Heart right ventricle (tissue), 16 donors: ENCODE measurements at regions not wholly inside any gene's neighbourhood (a gene's known extent, or its start where the extent isn't known, plus 50 kb on each side); places are given as distances from the start of the nearest gene placed in this dataset.
A peak's percentile ranks its signal among the peaks of the same experiment; 100 is the strongest.

ENCODE experiments used
- ATAC-seq, 8 donors: fragments of 200-7000 bp; cut with Tn5 transposase; one replicate each; pipeline ENCODE4 v1.9.1; 2020; ENCODE audit warnings: mild to moderate bottlenecking in 8 of 8, moderate library complexity in 8 of 8, moderate number of reproducible peaks in 1 of 8
- DNase-seq, 2 donors: peaks; one replicate each; pipeline ENCODE4 v3.0.0-alpha.2; 2020
- H3K27ac ChIP-seq, 10 donors: fragments of 200-600 bp; sonication (generic) in 2 of 10; one replicate each; pipeline versions ENCODE4 v1.5.0 to v1.8.0; 2020 to 2022; ENCODE audit warnings: mild to moderate bottlenecking in 3 of 10
- H3K27me3 ChIP-seq, 7 donors: fragments of 200-600 bp; one replicate each; pipeline ENCODE4 v1.8.0; 2021 to 2022; ENCODE audit warnings: mild to moderate bottlenecking in 2 of 7
- H3K36me3 ChIP-seq, 9 donors: fragments of 200-600 bp; sonication (generic) in 1 of 9; one replicate each; pipeline versions ENCODE4 v1.5.0 to v1.8.0; 2020 to 2022; ENCODE audit warnings: mild to moderate bottlenecking in 2 of 9
- H3K4me1 ChIP-seq, 9 donors: fragments of 200-600 bp; sonication (generic) in 1 of 9; one replicate each; pipeline versions ENCODE4 v1.5.0 to v1.8.0; 2020 to 2022; ENCODE audit warnings: mild to moderate bottlenecking in 4 of 9
- H3K4me3 ChIP-seq, 10 donors: fragments of 200-600 bp; sonication (generic) in 2 of 10; one replicate each; pipeline versions ENCODE4 v1.5.0 to v1.8.0; 2020 to 2022; ENCODE audit warnings: mild to moderate bottlenecking in 7 of 10, moderate library complexity in 2 of 10
- H3K9me3 ChIP-seq, 11 donors: fragments of 200-600 bp in 10 of 11; sonication (generic) in 2 of 11; one replicate each; pipeline versions ENCODE4 v1.5.0 to v1.8.0; 2013 to 2022; ENCODE audit warnings: mild to moderate bottlenecking in 2 of 11, control low read depth in 1 of 11, moderate library complexity in 1 of 11
- WGBS, 2 donors: extraction: QIAGEN DNeasy Blood & Tissue Kit; methylation state at CpG; one replicate each; pipeline ENCODE4 v1.1.7; 2013; ENCODE audit warnings: inconsistent platforms in 1 of 2; 5-methylcytosine and 5-hydroxymethylcytosine counted together
- intact Hi-C, 10 donors: fragments of 100-400 bp; cut with DNase I; formaldehyde crosslinking; loops; one replicate each; pipeline versions ENCODE4 v1.11.1 to v1.14.2; 2022
- TF ChIP-seq, protein P1 (sequence below), 9 donors: fragments of 200-600 bp; sonication (generic) in 2 of 9; IDR thresholded peaks; one replicate each; pipeline versions ENCODE4 v1.5.0 to v1.8.0; 2021 to 2022; ENCODE audit warnings: antibody characterized with exemption in 9 of 9, mild to moderate bottlenecking in 5 of 9, moderate library complexity in 1 of 9
- donor health status: Arrhythmogenic right ventricular cardiomyopathy.
- donor health status: ischemic (EF 13 %, LVEDD 7.1; RV severe dilation, severe dysfunction).
- donor health status: healthy with polysubstance abuse.
- donor health status: DM: no; HTN: yes; CAD: no.
- donor health status: DM: no; HTN: no; CAD: no.
- donor health status: ischemic (EF 25% LVEDD 6.9; RV normal size, moderate dysfunction).
- donor health status: ischemic (EF 25% LVEDD 5.7; RV mildly dilated, moderate dysfunction).
- donor health status: healthy.
- donor health status: DM: yes; HTN: yes; CAD: no.
- donor health status: Ischemic cardiomyopathy.
- donor health status: ischemic (EF 35%, LVEDD 5.7; RV mildly dilated, moderate dysfunction).
- donor health status: nonischemic (EF 11% LVEDD 7.7; RV severe dilation, severe dysfunction).
- donor health status: DM: yes; HTN: yes; CAD: no.
- donor health status: PGD.
- donor health status: ischemic (EF 29% LVEDD 5.4; RV normal size, mild dysfunction).
- donor health status: nonischemic (EF 23%, LVEDD 6.1; RV moderate dilation, normal function).

DNA sequence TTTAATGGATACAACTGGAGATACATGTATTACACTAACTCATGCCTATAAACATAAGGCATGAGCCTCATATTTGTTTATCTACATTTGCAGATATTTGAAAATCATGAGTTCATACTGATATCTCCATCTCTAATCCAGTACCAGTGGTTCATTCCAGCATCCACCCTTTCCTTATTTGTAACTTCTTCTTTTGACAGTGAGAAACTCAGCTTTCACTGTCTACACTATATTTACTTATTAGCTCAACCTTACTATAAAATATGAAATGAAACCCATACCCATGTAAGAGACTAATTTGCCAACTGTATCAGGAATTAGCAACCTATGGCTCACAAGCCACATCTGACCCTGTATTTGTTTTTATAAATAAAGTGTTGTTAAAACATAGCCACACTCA lies 161.9 kb upstream of the GPRIN3 start:
- peak overlapping the region in 1 of 10 donors; percentile 16 for H3K4me3 ChIP-seq
- intact Hi-C loops = no loop called here
- DNase-seq (no peak), ATAC-seq (peak in 1 of 8 donors; percentile 17)
- no peaks in the 10 kb centered on the region for H3K27me3 ChIP-seq
- H3K27ac ChIP-seq = peak overlapping the region in 1 of 10 donors; percentile 84
- H3K4me1 ChIP-seq = peaks cover 0 to 22% (median 0%) of the 10 kb centered on the region in 9 donors
- H3K9me3 ChIP-seq = no peaks in the 10 kb centered on the region
- TF ChIP-seq, protein P1, sequence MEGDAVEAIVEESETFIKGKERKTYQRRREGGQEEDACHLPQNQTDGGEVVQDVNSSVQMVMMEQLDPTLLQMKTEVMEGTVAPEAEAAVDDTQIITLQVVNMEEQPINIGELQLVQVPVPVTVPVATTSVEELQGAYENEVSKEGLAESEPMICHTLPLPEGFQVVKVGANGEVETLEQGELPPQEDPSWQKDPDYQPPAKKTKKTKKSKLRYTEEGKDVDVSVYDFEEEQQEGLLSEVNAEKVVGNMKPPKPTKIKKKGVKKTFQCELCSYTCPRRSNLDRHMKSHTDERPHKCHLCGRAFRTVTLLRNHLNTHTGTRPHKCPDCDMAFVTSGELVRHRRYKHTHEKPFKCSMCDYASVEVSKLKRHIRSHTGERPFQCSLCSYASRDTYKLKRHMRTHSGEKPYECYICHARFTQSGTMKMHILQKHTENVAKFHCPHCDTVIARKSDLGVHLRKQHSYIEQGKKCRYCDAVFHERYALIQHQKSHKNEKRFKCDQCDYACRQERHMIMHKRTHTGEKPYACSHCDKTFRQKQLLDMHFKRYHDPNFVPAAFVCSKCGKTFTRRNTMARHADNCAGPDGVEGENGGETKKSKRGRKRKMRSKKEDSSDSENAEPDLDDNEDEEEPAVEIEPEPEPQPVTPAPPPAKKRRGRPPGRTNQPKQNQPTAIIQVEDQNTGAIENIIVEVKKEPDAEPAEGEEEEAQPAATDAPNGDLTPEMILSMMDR (IDR thresholded peaks at IDR 0.05) = no peak
- H3K36me3 ChIP-seq = no peaks in the 10 kb centered on the region

DNA sequence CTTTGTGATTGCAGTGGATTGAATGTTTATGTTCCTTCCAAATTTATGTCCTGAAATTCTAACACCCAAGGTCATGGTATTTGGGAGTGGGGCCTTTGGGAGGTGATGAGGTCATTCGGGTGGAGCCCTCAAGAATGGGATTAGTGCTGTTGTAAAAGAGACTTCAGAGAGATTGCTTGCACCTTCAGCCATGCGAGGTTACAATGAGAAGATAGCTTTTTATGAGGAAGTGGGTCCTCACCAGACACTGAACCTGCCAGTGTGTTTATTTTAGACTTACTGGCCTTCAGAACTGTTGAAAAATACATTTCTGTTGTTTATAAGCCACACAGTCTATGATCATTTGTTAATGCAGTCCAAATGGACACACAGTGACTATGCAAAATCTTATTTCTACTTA lies 161.0 kb upstream of the GPRIN3 start:
- Histone ChIP-seq H3K4me1 (peaks cover 0 to 22% (median 0%) of the 10 kb centered on the region in 9 donors), H3K4me3 (no peak overlapping the region), H3K9me3 (no peaks in the 10 kb centered on the region), H3K36me3 (no peaks in the 10 kb centered on the region), H3K27ac (no peak overlapping the region), H3K27me3 (no peaks in the 10 kb centered on the region)
- ATAC-seq = no peak
- intact Hi-C loops = no loop called here
- no peak for DNase-seq
- TF ChIP-seq, protein P1 (IDR thresholded peaks at IDR 0.05) = no peak
- WGBS, 2 donors = 79 to 81% methylated on average over 2 of the region's 2 CpGs

DNA sequence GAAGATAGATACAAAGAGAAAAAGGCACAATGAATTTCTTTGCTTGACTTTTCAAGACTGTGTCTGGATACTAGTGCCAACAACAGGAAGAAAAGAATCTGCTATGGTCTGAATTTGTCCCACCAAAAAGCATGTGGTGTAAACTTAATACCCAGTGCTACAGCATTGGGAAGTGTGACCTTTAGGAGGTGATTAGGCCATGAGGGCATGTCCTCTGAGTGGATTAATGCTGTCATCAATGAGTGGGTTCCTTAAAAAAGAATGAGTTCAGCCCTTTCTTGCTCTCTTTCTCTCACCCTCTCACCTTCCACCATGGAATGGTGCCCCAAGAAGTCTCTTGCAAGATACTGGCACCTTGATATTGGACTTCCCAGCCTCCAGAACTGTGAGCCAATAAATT lies 155.7 kb upstream of the GPRIN3 start:
- Histone ChIP-seq H3K27ac (no peak overlapping the region), H3K36me3 (no peaks in the 10 kb centered on the region), H3K4me3 (no peak overlapping the region), H3K4me1 (no peaks in the 10 kb centered on the region), H3K9me3 (no peaks in the 10 kb centered on the region), H3K27me3 (no peaks in the 10 kb centered on the region)
- intact Hi-C loops = no loop called here
- TF ChIP-seq, protein P1 (IDR thresholded peaks at IDR 0.05) = no peak
- ATAC-seq (no peak), DNase-seq (no peak)

DNA sequence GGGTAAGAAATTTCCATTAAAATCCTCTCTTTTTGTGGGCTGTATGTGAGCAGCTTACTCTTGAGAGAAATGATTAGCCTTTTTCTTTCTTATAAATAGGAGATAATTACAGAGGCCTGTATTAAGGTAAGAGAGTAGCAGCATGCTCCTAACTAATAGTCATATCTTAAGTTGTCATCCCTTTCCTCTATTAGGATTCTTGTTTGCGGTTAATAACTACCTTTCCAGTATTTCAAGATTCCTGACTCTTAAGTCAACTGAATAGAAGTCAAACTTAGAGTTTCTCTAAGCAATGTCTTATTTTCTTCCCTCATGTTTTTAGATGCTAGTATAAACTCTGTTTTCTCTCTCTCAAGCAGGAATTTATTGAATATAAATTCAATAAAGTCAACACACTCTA lies 139.9 kb upstream of the GPRIN3 start:
- no peaks in the 10 kb centered on the region for H3K36me3 ChIP-seq
- intact Hi-C loops = no loop called here
- WGBS, 2 donors = 90 to 94% methylated on average over 1 of the region's 1 CpG
- H3K4me1 ChIP-seq = no peaks in the 10 kb centered on the region
- no peaks in the 10 kb centered on the region for H3K27me3 ChIP-seq
- ATAC-seq (no peak), DNase-seq (no peak)
- TF ChIP-seq, protein P1 (IDR thresholded peaks at IDR 0.05) = no peak
- no peak overlapping the region for H3K27ac ChIP-seq
- H3K4me3 ChIP-seq = no peak overlapping the region
- peaks cover 0 to 32% (median 18%) of the 10 kb centered on the region in 11 donors for H3K9me3 ChIP-seq

DNA sequence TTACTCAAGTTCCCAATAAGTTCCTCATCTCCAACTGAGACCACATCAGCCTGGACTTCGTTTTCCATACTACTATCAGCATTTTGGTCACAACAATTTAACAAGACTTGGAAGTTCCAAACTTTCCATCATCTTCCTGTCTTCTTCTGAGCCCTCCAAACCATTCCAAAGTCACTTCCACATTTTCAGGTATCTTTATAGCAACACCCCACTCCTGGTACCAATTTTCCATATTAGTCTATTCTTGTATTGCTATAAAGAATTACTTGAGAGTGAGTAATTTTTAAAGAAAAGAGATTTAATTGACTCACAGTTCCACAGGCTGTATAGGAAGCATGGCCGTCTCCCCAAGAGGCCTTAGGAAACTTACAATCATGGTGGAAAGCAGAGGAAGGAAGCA lies 138.6 kb upstream of the GPRIN3 start:
- H3K4me1 ChIP-seq = no peaks in the 10 kb centered on the region
- no peak overlapping the region for H3K4me3 ChIP-seq
- H3K27me3 ChIP-seq = no peaks in the 10 kb centered on the region
- WGBS, 2 donors = 67 to 84% methylated on average over 2 of the region's 2 CpGs
- intact Hi-C loops = no loop called here
- ATAC-seq (no peak), DNase-seq (no peak)
- H3K36me3 ChIP-seq = no peaks in the 10 kb centered on the region
- H3K27ac ChIP-seq = no peak overlapping the region
- TF ChIP-seq, protein P1 (IDR thresholded peaks at IDR 0.05) = no peak
- peaks cover 0 to 32% (median 18%) of the 10 kb centered on the region in 11 donors for H3K9me3 ChIP-seq
